Stimulated activated CD4-positive, alpha-beta T cell treated with anti-CD3 and anti-CD28 coated beads, Interleukin-4, amount 100 ng/mL, for 1 hour (primary cell): ENCODE measurements at regions not wholly inside any gene's neighbourhood (a gene's known extent, or its start where the extent isn't known, plus 50 kb on each side); places are given as distances from the start of the nearest gene placed in this dataset.
"Not testable (repeated sequence)": the region's sequence is repeated elsewhere in the genome, so short reads cannot be mapped to it uniquely, and the experiment has no call there.

ENCODE experiments used
- DNase-seq: peaks from one replicate; pipeline ENCODE4 v3.0.0-alpha.2; 2020

DNA sequence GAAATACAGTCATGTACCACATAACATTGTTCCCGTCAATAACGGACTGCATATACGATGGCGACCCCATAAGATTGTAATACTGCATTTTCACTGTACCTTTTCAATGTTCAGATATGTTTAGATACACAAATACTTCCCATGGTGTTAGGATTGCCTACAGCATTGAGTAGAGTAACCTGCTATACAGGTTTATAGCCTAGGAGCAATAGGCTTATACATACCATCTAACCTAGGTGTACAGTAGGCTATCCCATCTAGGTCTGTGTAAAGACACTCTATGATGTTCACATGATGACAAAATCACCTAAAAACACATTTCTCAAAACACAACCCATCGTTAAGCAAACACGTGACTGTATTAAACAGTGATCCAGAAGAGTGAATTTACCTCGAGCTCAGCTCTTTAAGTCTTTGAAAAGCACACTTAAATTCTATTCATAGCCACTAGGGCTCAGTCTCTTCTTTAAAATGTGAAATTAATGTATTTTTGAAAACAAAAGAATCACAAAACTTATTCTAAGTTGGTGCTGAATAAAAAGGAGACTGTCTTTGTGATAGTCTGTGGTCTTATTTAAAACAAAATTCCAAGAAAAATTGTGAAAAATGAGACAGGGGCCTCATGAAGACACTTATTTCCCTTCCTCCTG is 239.1 kb upstream of the ARID2 start:
- DNase-seq, result no peak

DNA sequence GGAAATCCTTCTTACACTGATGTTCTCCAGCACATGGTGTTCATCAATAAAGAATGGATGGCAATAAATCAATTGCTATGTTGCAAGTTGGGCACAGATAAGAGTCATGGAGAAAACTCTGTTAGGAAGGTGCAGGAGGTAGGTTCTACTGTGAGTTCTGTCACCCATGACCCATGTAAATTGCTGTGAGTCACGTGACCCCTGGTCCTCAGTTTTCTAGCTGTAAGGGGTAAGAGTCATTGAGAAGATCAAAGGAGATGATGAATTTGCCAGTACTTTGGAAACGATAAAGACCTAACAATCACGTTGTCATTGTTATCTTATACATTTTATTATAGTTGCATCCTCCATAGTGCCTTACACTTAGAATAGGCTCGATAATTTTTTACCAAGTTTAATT is 235.2 kb upstream of the ARID2 start:
- DNase-seq, result no peak

DNA sequence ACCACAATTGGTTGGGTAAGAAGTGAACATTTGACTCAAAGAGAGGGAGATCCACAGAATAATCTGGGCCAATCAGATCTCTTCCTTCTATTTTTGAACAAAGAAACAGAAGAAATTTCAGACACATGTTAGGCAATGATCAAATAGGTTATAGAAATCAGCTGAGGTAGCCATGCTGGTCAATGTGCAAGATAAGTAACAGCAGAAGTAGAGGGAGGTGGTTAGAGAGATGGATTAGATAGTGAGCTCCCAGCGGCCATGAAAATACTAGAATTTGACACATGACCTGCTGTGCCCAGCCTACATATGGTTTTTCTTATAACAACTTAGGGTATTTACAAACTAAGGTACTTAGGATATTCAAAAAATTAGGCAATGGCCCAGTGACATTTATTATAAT is 230.9 kb upstream of the ARID2 start:
- no peak for DNase-seq

DNA sequence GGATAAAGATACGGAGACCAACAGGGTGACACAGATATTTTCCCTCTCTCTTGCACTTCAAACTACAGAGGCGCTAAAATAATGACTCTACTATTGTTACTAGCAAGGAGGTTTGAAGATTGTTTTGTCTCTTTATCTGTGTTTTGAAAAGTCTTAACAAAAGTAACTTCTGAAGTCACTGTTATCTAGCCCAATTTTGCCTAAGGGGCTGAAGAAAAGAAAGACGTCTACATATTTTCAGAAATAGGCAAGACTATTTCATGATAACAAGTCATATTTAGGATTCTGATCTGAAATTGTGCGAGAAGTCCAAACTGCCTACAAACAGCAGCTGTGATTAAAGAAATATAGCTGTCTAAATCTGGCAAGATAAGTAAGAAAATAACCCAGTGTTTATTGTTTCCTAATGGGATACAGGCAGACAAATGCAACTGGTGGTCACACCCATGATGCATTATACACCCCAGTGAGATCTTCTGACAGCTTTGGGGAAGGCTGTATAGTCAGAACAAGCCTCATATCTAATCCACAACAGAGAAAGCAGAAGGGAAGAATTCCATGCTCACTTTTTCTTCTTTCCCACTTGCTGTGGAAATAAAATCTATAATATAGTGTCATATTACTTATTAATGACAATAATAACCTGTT is 226.9 kb upstream of the ARID2 start:
- no peak for DNase-seq

DNA sequence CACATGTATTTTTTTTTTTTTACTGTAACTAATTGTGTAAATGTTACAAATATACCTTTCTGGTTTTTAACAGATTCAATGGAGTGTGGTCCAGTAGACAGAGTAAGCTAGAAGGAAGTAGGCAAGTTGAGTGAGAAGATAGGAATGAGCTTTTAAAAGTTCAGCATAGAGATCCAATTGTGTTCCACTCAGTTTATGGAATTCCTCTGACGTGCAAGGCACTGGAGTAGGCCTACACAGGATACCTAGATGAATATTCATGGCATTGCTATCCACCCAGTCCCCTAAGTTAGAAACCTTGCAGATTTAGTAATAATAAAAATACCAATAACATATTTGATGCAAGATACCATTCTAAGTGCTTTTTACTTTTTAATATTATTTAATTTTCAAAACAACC is 225.6 kb upstream of the ARID2 start:
- DNase-seq, result no peak

DNA sequence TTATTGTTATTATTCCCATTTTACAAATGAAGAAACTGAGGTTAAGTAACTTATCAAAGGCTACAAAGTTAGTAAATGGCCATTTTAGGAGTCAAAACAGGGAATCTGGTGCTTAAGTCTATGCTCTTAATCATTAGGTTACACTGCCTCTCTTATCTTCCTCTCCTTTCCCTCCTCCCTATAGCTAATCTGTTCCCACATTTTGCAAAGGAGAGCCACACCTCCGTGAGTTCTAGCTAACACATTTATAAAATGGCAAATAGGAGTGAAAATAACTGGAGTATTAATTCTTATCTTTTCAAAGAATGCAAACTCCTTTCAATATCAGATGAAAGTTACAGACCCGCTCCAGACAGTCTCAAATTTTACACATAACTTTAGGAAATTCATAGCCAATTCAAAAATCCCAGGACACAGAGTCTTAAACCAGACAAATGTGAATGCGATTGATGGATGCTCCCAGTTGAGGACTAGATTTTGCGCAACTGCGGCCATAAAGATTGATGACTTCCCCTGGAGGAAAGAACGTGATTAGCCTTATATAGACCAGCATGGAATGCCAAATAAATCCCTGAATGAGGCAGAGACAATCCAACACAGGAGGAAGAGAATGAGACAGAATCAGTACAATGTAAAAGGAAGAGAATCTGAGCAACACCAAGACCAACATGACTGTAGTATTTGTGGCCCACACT is 225.0 kb upstream of the ARID2 start:
- DNase-seq, result no peak

DNA sequence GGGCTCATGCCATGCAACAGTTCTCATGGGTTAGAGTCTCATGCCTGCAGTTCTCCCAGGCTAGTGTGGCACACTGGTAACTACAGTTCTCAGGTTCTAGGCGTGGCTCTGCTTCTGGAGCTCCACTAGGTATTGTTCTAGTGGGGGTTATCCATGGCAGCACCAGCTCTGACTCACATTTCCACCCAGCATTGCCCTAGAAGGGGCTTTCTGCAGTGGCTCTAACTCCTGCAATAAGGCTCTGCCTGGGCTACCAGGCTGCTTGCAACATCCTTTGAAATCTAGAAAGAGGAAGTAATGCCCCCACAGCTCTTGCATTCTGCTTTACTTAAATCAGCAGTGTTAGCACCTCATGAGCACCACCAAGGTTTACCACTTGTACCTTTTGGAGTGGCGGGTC is 220.3 kb upstream of the ARID2 start:
- no peak for DNase-seq

DNA sequence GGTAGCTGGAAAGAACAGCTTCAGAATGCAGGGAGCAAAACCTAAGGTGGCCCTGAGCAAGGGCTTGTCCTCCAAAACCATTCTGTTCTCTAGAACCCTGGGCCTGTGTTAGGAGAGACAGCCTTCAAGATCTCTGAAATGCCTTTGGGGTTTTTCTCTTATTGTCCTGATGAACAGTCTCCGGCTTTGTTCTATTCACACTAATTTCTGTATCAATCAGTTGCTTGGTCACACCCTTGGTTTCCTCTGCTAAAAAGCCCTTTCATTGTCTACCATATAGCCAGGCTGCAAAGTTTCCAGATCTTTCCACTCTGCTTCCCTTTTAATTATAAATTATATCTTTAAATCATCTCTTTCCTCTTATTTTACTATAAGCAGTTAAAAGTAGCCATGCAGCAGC is 219.9 kb upstream of the ARID2 start:
- DNase-seq, result no peak

DNA sequence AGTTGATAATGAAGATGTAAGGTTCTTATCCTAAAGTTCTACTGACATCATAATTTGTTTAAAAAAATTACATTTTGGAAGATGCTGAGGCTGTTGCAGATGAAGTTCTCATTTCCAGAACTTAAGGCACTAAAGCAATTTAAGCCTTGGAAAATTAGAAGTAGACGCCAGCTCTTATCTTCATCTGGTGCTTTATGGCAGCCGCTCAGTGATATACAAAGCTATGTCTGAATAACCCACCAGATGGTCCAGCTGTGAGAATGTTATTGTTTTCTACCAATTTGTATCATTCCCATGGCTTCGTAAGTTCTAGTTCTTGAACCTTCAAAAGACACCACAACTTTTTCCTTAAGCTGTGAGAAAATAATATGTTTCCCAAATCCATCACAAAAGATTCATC is 212.1 kb upstream of the ARID2 start:
- no peak for DNase-seq

DNA sequence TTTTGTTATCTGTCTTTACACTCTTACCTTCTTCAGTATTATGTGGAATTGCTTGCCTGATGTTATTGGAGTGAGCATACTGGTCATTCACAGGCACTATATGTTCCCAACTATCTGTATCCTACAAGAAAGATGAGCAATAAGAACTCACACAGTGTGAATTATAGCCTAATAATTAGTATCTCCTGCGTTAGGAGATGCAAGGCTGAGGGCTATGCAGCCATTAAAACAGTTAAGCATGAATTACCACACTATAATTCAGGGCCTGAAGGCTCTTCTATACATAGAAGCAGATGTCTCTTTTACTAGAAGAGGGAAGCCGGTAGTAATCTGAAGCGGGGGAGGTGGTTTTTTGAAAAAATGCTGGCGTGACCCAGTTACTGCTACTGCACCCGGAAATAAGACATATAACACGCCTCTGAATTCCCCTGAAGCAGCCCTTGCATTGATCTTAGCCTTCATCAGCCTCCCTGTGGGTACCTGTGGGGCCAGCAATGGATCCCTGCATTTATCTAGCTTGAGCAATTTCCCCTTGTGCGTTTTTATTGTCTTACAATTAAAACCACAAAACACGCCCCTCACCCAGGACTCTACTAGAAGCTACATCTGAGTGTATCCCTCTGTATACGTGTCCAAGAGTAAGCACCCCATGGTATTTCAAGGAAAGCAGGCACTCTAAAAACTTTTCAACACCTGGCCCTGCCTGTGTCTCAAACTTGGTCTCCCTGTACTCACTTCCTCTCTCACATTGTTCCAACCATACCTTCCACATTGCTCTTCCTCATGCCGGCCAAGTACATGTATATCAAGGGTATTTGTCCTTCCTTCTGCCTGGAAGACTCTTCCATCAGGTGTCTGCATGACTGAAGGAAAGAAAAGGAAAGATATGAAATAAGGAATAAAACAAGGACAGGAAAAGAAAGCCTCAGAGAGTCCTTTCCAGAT is 210.9 kb upstream of the ARID2 start:
- DNase-seq, result peak; percentile 21

DNA sequence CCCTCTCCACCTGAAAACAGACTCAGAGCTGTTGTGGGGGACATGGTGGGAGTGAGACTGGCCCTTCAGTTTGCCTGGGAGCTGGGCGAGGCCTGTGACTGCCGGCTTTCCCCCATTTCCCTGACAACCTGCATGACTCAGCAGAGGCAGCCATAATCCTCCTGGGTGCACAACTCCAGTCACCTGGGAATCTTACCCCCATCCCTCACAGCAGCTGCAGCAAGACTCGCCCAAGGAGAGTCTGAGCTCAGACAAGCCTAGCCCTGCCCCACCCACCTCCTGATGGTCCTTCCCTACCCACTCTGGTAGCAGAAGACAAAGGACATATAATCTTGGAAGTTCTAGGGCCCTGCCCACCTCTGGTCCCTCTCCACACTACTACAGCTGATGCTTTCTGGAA is 207.3 kb upstream of the ARID2 start:
- no peak for DNase-seq

DNA sequence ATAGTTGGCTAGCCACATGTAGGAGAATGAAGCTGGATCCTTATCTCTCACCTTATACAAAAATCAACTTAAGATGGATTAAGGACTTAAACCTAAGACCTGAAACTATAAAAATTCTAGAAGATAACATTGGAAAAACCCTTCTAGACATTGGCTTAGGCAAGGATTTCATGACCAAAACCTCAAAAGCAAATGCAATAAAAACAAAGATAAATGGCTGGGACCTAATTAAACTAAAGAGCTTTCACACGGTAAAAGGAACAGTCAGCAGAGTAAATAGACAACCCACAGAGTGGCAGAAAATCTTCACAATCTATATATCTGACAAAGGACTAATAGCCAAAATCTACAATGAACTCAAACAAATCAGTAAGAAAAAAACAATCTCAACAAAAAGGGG is 202.7 kb upstream of the ARID2 start:
- DNase-seq, result not testable (repeated sequence)

DNA sequence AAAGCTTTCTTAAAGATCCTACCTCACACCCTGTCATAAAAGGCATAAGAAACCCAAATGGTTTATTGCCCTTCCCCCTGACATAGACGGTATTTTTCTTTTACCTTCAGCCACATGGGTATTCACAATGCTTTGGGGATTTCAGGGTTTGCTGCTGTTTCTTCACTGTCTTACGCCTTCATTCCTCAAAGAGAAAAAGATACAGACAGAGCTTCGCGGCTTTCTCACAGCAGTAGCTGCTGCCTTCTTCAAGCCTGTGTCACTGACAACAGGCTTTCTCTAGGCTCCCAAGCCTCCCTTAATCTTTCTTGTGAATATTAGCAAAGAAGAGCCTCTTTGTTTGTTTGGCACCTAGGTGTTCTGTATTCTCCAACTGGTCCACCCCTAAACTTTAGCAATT is 197.4 kb upstream of the ARID2 start:
- DNase-seq, result no peak

DNA sequence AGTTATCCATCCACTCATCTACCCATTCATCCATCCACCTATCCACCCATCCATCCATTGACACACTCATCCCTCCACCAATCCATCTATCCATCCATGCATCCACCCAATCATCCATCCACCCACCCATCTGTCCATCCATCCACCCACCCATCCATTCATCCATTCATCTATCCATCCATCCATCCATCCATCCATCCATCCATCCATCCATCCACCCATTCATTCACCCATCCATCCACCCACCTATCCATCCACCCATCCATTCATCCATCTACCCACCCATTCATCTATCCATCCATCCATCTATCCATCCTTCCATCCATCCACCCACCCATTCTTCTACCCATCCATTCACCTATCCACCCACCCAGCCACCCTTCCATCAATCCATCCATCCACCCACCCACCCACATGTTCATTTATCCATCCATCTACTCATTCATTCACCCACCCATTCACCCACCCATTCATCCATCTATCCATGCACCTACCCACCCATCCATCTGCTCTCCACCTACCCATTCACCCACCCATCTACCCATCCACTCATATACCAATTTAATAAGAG is 193.8 kb upstream of the ARID2 start:
- DNase-seq, result no peak

DNA sequence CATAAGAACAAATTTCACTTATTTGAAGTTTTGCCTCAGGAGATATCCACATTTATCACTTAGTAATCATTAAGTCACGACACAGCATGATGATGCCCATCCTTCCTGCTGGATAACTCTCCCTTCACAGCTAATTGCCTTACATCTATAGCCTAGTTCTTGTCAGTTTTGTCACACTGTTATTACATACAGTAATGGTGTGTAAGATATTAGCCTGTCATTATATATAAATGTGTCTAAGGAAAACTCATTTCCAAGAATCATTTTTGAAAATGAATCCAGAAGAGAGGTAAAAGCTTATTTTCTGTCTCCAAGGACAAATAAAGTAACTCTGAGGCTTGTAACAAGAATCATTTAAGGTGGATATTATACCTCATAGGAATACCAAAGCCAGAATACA is 193.2 kb upstream of the ARID2 start:
- DNase-seq, result no peak

DNA sequence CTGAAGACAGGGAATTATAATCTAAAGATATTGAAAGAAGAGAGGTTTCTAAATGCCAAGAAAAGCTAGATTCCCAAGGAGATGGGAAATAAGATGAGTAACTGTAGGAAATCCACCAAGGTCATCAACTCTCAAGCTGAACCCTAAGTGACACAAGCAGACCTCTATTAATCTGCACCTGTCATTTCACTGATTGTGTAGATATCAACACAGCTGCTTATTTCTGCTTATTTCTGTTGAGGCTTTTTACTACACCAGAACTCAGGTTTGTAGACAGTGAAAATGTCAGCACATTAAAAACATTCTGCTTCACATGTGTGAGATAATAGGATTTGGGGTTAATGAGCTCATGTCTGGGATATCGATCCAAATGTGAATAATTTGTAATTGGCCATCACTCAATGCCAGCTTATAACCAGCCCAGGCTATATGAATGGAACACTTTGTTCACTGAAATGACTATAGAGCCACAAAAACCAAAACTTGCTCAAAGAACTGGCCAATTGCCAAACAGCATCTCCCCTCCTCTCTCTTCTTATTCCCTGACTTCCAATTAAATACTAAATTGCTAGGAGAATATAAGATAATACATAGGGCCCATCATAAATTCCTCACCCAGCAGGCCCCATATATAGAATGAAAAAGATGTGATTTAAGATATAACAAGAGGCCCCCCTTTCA is 188.7 kb upstream of the ARID2 start:
- DNase-seq, result no peak

DNA sequence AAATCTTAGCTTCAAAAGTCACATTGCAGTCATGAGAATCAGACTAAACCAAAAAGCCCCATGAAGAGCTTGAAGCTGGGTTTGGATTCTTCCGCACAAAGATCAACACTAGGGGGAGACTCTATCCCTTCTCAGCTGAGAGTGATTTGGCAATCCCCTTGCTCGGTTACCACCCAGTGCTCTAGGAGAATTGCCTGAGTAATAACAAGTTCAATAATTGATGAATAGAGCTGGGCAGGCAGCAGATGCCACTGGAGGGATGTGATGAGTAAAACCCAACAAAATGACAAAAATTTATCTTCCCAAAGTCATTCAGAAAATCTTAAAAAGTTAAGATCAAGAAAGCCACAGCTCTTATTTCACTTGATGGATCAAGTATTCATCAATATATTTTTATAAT is 185.6 kb upstream of the ARID2 start:
- peak; percentile 5 for DNase-seq

DNA sequence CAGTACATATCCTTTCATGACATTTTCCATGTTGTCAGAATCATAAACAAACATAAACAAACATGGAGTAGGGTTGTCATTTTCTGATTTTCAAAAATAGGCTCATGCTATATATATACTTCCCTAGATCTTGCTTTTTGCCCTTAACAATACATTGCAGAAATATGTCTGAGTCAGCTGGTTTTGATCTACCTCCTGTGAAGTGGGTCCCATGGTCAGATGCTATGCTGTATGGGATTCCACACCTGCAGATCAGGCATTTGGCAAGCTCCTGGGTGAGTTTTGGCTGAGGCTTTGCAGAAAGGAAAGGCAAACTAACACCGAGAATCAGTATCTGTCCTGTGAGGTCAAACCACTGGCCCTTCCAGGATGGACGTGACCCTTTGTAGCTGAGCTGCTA is 183.0 kb upstream of the ARID2 start:
- no peak for DNase-seq

DNA sequence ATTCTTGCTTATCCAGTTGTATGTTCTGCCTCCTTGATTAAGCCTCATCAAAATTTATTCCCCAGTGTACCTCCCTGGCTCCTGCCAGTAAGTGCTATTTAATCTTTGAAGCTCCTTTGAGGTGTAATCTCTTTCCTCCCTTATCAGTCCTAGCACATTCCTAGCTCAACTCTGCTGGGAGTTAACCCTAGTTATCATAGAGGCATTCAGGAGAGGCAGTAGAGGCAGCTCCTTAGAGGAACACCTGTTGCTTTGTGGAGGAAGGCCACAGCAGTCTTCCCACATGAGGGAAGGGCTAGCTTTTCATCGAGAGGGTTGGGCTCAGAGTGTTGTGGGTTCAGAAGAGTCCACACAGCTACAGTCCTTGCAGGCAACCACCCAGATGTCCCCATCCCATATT is 182.4 kb upstream of the ARID2 start:
- DNase-seq, result no peak

DNA sequence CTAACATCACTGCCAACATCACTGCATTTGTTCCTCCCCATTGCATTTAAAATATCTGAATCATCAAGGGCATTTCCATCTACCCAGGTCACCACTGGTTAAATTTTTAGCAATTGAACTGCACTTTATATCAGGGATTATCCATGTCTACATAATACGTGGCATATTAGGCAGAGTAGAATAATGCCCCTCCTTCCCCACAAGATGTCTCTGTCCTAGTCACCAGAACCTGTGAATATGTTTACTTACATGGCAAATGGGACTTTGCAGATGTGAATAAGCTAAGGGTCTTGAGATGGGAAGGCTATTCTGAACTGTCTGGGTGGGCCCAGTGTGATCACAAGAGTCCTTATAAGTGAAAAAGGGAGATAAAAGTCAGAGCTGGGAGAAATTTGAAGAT is 181.7 kb upstream of the ARID2 start:
- DNase-seq, result no peak

DNA sequence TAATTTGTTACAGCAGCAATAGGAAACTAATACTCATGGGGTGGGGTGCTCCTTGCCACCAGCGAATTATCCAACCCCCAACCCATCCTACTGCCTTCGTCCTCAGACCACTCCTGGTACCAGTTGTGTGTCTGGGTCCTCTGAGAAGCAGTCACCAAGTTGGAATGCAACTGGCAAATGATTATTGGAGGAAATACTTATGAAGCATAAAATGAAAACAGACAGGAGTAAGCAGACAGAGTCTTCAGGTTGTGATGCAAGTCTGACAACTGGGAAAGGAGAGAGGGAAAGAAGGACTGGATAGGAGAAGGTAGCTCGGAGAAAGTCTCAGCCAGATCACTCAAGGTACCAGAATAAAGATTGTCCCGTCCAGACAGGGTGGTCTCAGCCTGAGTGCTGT is 181.1 kb upstream of the ARID2 start:
- DNase-seq, result no peak

DNA sequence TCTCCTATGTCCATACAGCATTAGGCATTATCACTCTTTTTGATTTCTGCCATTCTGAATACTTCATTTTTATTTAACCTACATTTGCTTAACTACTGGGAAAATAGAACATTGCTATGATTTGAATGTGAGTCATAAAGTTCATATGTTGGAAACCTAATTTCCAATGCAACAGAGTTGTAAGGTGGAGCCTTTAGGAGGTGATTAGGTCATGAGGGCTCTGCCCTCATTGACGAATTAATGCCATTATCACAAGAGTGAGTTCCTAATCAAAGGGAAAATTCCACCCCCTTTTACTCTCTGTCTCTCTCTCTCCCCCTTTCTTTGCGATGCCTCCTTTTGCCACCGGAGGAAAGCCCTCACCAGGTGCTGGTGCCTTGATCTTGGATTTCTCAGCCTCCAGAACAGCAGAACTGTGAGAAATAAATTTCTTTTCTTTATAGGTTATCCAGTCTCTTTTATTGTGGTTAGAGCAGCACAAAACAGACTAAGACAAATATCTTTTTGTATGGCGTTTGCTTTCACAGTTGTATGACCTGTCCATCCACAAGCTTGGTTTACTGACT is 180.1 kb upstream of the ARID2 start:
- no peak for DNase-seq
